GM12878 (cell line): ENCODE measurements at regions not wholly inside any gene's neighbourhood (a gene's known extent, or its start where the extent isn't known, plus 50 kb on each side); places are given as distances from the start of the nearest gene placed in this dataset.

Experiments
- ATAC-seq: fragments of 200-7000 bp; cut with Tn5 transposase; 3 replicates; pipeline ENCODE4 v1.9.1; 2020; ENCODE audit warnings: mild to moderate bottlenecking, moderate library complexity
- BruUV-seq: library from RNA; stranded (reverse); fragments of 400-500 nt; replicated peaks from 2 replicates; lab custom pipeline; 2021; lab: Mats Ljungman, UMichigan
- CTCF ChIA-PET: fragments of 300-600 bp; sonication (Branson Sonifier 250); formaldehyde crosslinking; extraction: SDS; loops from one replicate; lab custom pipeline; 2021; ENCODE audit warnings: inconsistent platforms; lab: Yijun Ruan, JAX
- POLR2A ChIA-PET: fragments of 350-600 bp; formaldehyde crosslinking; extraction: SDS; loops from one replicate; lab custom pipeline; 2021; ENCODE audit warnings: inconsistent platforms; lab: Charles Lee
- RAD21 ChIA-PET: fragments of 300-600 bp; sonication (Branson Sonifier 250); formaldehyde crosslinking; loops from one replicate; lab custom pipeline; 2023; ENCODE audit warnings: antibody characterized with exemption; ENCODE audit not compliant: unreplicated experiment; lab: Charles Lee
- SMC1A ChIA-PET: fragments of 300-600 bp; sonication (Branson Sonifier 250); formaldehyde crosslinking; loops from one replicate; lab custom pipeline; 2023; ENCODE audit not compliant: unreplicated experiment, uncharacterized antibody; lab: Charles Lee
- DNase-seq: peaks from one replicate; pipeline ENCODE4 v3.0.0-alpha.2; 2011; ENCODE audit warnings: low read depth, low spot score
- FAIRE-seq: peaks from 3 replicates; lab custom pipeline; 2011; peaks lifted over from hg19 to GRCh38; lab: Jason Lieb, UNC
- H2AFZ ChIP-seq: 2 replicates; pipeline ENCODE4 v1.6.0; 2011; ENCODE audit warnings: low read depth, low read length, control low read depth; ENCODE audit not compliant: control insufficient read depth
- H3K27ac ChIP-seq: 2 replicates; pipeline ENCODE4 v1.5.1; 2011; ENCODE audit warnings: control low read depth; ENCODE audit not compliant: control insufficient read depth, insufficient read depth
- H3K27me3 ChIP-seq, 2 experiments: replicated peaks in 1 of 2; 2 replicates each; pipeline versions ENCODE4 v1.6.0 to v1.6.1; 2011; ENCODE audit warnings: low read length in 1 of 2; ENCODE audit not compliant: control insufficient read depth in 2 of 2, insufficient read depth in 2 of 2
- H3K36me3 ChIP-seq, 2 experiments: 2 replicates each; pipeline ENCODE4 v1.5.1; 2011; ENCODE audit warnings: low read length in 1 of 2; ENCODE audit not compliant: control insufficient read depth in 2 of 2, insufficient read depth in 2 of 2
- H3K4me1 ChIP-seq: 2 replicates; pipeline ENCODE4 v1.6.1; 2011; ENCODE audit warnings: mild to moderate bottlenecking, low read length, moderate library complexity, mixed read lengths; ENCODE audit not compliant: control insufficient read depth, insufficient read depth
- H3K4me2 ChIP-seq: 2 replicates; pipeline ENCODE4 v1.6.0; 2011; ENCODE audit warnings: control low read depth; ENCODE audit not compliant: control insufficient read depth, insufficient read depth
- H3K4me3 ChIP-seq: fragments of 200-600 bp; sonication (generic); 2 replicates; pipeline ENCODE4 v1.5.1; 2016
- H3K79me2 ChIP-seq: 2 replicates; pipeline ENCODE4 v1.6.0; 2011; ENCODE audit warnings: low read length; ENCODE audit not compliant: control insufficient read depth, insufficient read depth
- H3K9ac ChIP-seq: 2 replicates; pipeline ENCODE4 v1.8.0; 2011; ENCODE audit warnings: low read length, control low read depth, mixed read lengths; ENCODE audit not compliant: control insufficient read depth, insufficient read depth
- H3K9me3 ChIP-seq: replicated peaks from 3 replicates; pipeline ENCODE4 v1.5.1; 2011; ENCODE audit warnings: mild to moderate bottlenecking, low read length; ENCODE audit not compliant: control insufficient read depth, insufficient read depth
- H4K20me1 ChIP-seq: 2 replicates; pipeline ENCODE4 v1.6.0; 2011; ENCODE audit not compliant: control insufficient read depth, insufficient read depth
- BHLHE40 ChIP-seq, 2 experiments: fragments of 450-650 bp in 1 of 2; IDR thresholded peaks; 2 replicates each; pipeline ENCODE4 v1.6.1; 2011 to 2017; ENCODE audit warnings: low read depth in 2 of 2, borderline replicate concordance in 1 of 2, improper control_type of control experiment in 1 of 2, low read length in 1 of 2, mild to moderate bottlenecking in 1 of 2
- EED ChIP-seq: sonication (generic); IDR thresholded peaks from 2 replicates; pipeline ENCODE4 v1.6.1; 2016; ENCODE audit warnings: antibody characterized with exemption, low read depth
- KLF5 ChIP-seq: fragments of 450-650 bp; IDR thresholded peaks from 2 replicates; pipeline ENCODE4 v1.6.1; 2014; ENCODE audit warnings: mild to moderate bottlenecking; ENCODE audit not compliant: partially characterized antibody
- NBN ChIP-seq: fragments of 450-650 bp; IDR thresholded peaks from 2 replicates; pipeline ENCODE4 v1.6.1; 2016
- NFIC ChIP-seq: IDR thresholded peaks from 2 replicates; pipeline ENCODE4 v1.6.1; 2012; ENCODE audit warnings: low read depth, mild to moderate bottlenecking, inconsistent platforms, low read length, moderate library complexity
- PML ChIP-seq: IDR thresholded peaks from 2 replicates; pipeline ENCODE4 v1.6.1; 2012; ENCODE audit warnings: low read length, inconsistent platforms
- RELA ChIP-seq: fragments of 450-650 bp; IDR thresholded peaks from 2 replicates; pipeline ENCODE4 v1.8.0; 2014; ENCODE audit warnings: borderline replicate concordance; ENCODE audit not compliant: partially characterized antibody
- SUPT20H ChIP-seq: IDR thresholded peaks from 2 replicates; pipeline ENCODE4 v1.6.1; 2011; ENCODE audit warnings: low read depth, mild to moderate bottlenecking, low read length, moderate library complexity, borderline replicate concordance; ENCODE audit not compliant: control insufficient read depth
- WGBS: methylation state at CpG from one replicate; pipeline ENCODE4 v1.1.6; 2016; ENCODE audit warnings: low lambda C conversion rate; ENCODE audit not compliant: insufficient replicate concordance, insufficient coverage; ENCODE audit errors: missing lambda C conversion rate; 5-methylcytosine and 5-hydroxymethylcytosine counted together
- in situ Hi-C: fragments of 300-500 bp; cut with MboI; formaldehyde crosslinking; loops from 9 replicates; pipeline ENCODE4 v1.14.3; 2018; ENCODE audit warnings: mixed read lengths
- intact Hi-C: fragments of 100-400 bp; cut with micrococcal nuclease; formaldehyde crosslinking; loops from one replicate; pipeline ENCODE4 v1.14.2; 2022; ENCODE audit not compliant: unreplicated experiment

DNA sequence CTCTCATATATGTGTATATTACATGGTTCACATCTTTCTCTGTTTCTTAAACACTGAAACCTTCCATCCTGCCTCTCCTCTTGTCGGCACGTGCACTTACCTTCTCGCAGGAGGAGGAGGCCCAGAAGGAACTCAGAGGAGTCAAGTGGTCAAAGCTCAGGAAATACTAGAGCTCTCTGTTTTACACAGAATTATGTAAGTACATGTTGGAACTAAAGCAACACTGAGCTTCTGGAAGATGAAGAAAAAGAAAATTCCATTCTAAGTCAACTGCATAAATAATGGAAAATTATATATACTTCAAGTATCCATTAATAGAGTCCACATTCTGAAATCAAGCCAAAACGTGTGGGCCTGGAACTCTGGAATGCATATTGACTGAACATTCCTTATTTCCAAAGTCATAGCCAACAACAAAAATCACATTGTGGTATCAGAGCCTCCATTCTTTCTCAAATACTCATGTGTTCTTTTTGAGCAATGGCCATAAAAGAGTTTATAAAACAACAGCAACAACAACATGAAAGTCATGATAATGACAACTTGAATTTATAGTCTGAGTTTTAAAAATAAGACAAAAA is 121.5 kb upstream of the RAI14 start:
- BruUV-seq, result no TSS peak
- Histone ChIP-seq H3K9ac (no peak overlapping the region), H3K9me3 (no peaks in the 10 kb centered on the region), H2AFZ (no peak overlapping the region), H3K27ac (no peak overlapping the region), H4K20me1 (no peaks in the 10 kb centered on the region), H3K4me3 (no peak overlapping the region), H3K4me1 (peaks cover 21% of the 10 kb centered on the region), H3K27me3 (no peaks in the 10 kb centered on the region; a peak in 1 of 4 replicates), H3K79me2 (no peaks in the 10 kb centered on the region), H3K4me2 (peak overlapping the region; percentile 70; the same call in 1 of the 2 replicates), H3K36me3 (no peaks in the 10 kb centered on the region)
- in situ Hi-C loops (loop anchor here (5.0 kb wide), 1 partner anchor 368 kb away; no protein-coding TSS in a partner anchor), intact Hi-C loops (no loop called here)
- DNase-seq (peak; percentile 24), FAIRE-seq (no peak), ATAC-seq (no peak)
- no peak for TF ChIP-seq NBN
- TF ChIP-seq KLF5, result no peak
- peak; percentile 30; the same call in 1 of the 2 replicates for TF ChIP-seq NFIC
- no peak for TF ChIP-seq RELA
- no peak for TF ChIP-seq SUPT20H
- TF ChIP-seq BHLHE40 (IDR thresholded peaks at IDR 0.05; ENCODE audit: borderline replicate concordance in 1 of 2, low read depth in 2 of 2, low read length in 1 of 2), result peak in 1 of 2 experiments; percentile 73; a peak in 2 of 4 replicates
- TF ChIP-seq PML, result no peak
- TF ChIP-seq EED, result peak; percentile 50; the same call in 1 of the 2 replicates
- RAD21 ChIA-PET, result no interaction called here
- POLR2A ChIA-PET, result no interaction called here
- WGBS, result 13% methylated on average over 4 of the region's 4 CpGs
- SMC1A ChIA-PET, result interaction anchor here (0.9 to 1.4 kb wide), 2 partner anchors 11 to 48 kb away, joined by 3 read pairs; no protein-coding TSS in a partner anchor
- CTCF ChIA-PET, result interaction anchor here (1.1 to 1.3 kb wide), 2 partner anchors 11 to 48 kb away, joined by 6 to 7 read pairs; no protein-coding TSS in a partner anchor
